OCI-LY7 (cell line): ENCODE measurements at regions not wholly inside any gene's neighbourhood (a gene's known extent, or its start where the extent isn't known, plus 50 kb on each side); places are given as distances from the start of the nearest gene placed in this dataset.

ENCODE experiments used
- BruUV-seq: library from RNA; stranded (reverse); fragments of 400-500 nt; replicated peaks from 2 replicates; lab custom pipeline; 2021; lab: Mats Ljungman, UMichigan
- CTCF ChIA-PET: fragments of 300-600 bp; sonication (Branson Sonifier 250); formaldehyde crosslinking; loops from one replicate; lab custom pipeline; 2022; ENCODE audit warnings: antibody characterized with exemption; ENCODE audit not compliant: unreplicated experiment; lab: Charles Lee
- POLR2A ChIA-PET: fragments of 300-600 bp; sonication (Branson Sonifier 250); formaldehyde crosslinking; loops from one replicate; lab custom pipeline; 2022; ENCODE audit warnings: antibody characterized with exemption; lab: Charles Lee
- DNase-seq: peaks from one replicate; pipeline ENCODE4 v3.0.0-alpha.2; 2015; ENCODE audit warnings: low spot score
- H2AFZ ChIP-seq: fragments of 200-600 bp; sonication (generic), shearing (Covaris generic); 2 replicates; pipeline ENCODE4 v1.6.1; 2014; ENCODE audit warnings: mild to moderate bottlenecking, antibody characterized with exemption, low read length, moderate library complexity
- H3K27ac ChIP-seq: fragments of 200-600 bp; sonication (generic); 2 replicates; pipeline ENCODE4 v1.5.1; 2014; ENCODE audit warnings: mixed run types, low read depth, mild to moderate bottlenecking, moderate library complexity, low read length, inconsistent platforms; ENCODE audit not compliant: poor library complexity, severe bottlenecking
- H3K36me3 ChIP-seq: fragments of 200-600 bp; sonication (generic); 2 replicates; pipeline ENCODE4 v1.6.1; 2014; ENCODE audit warnings: mild to moderate bottlenecking, antibody characterized with exemption, low read length, moderate library complexity, mixed read lengths; ENCODE audit not compliant: insufficient read depth
- H3K4me1 ChIP-seq: fragments of 200-600 bp; sonication (generic); 2 replicates; pipeline ENCODE4 v1.5.1; 2014; ENCODE audit warnings: mild to moderate bottlenecking, low read length; ENCODE audit not compliant: insufficient read depth, poor library complexity, severe bottlenecking
- H3K4me2 ChIP-seq: fragments of 200-600 bp; sonication (generic); 2 replicates; pipeline ENCODE4 v1.6.1; 2014; ENCODE audit warnings: mild to moderate bottlenecking, low read length
- H3K4me3 ChIP-seq: fragments of 200-600 bp; sonication (generic); 2 replicates; pipeline ENCODE4 v1.5.1; 2014; ENCODE audit warnings: mild to moderate bottlenecking, low read depth, low read length; ENCODE audit not compliant: poor library complexity, severe bottlenecking
- H3K79me2 ChIP-seq: fragments of 200-600 bp; sonication (generic); 2 replicates; pipeline ENCODE4 v1.6.1; 2016; ENCODE audit warnings: low read depth, mild to moderate bottlenecking, low read length, moderate library complexity, mixed read lengths; ENCODE audit not compliant: insufficient read depth
- H3K9me2 ChIP-seq: fragments of 200-600 bp; sonication (generic); 2 replicates; pipeline ENCODE4 v1.6.1; 2016; ENCODE audit warnings: mild to moderate bottlenecking, low read length, mixed read lengths; ENCODE audit not compliant: insufficient read depth
- H3K9me3 ChIP-seq: fragments of 200-600 bp; sonication (generic); 2 replicates; pipeline ENCODE4 v1.6.1; 2014; ENCODE audit warnings: mild to moderate bottlenecking, mixed run types, low read length, mixed read lengths
- H4K20me1 ChIP-seq: fragments of 200-600 bp; sonication (generic); 2 replicates; pipeline ENCODE4 v1.6.1; 2014; ENCODE audit warnings: mild to moderate bottlenecking, antibody characterized with exemption, low read length, moderate library complexity, mixed read lengths; ENCODE audit not compliant: insufficient read depth
- CTCF ChIP-seq: fragments of 200-600 bp; sonication (generic); conservative IDR thresholded peaks from 2 replicates; pipeline ENCODE4 v1.5.1; 2014; ENCODE audit warnings: mild to moderate bottlenecking, antibody characterized with exemption, low read length, moderate library complexity, mixed read lengths
- EZH2phosphoT487 ChIP-seq: fragments of 200-600 bp; sonication (generic); IDR thresholded peaks from 2 replicates; pipeline ENCODE4 v1.6.1; 2018; ENCODE audit warnings: low read depth, borderline replicate concordance, mild to moderate bottlenecking, mixed run types, antibody characterized with exemption, low read length, moderate library complexity, mixed read lengths
- intact Hi-C: fragments of 100-400 bp; cut with micrococcal nuclease; formaldehyde crosslinking; loops from one replicate; pipeline ENCODE4 v1.10.0; 2022; ENCODE audit not compliant: unreplicated experiment

GRCh38 chr3:74346896-74347295 is 267.6 kb downstream of the CNTN3 start:
- Histone ChIP-seq H3K4me1 (no peaks in the 10 kb centered on the region), H3K4me2 (no peak overlapping the region), H2AFZ (no peak overlapping the region), H3K9me2 (no peaks in the 10 kb centered on the region), H3K36me3 (no peaks in the 10 kb centered on the region), H3K27ac (no peak overlapping the region), H3K4me3 (no peak overlapping the region), H3K79me2 (no peaks in the 10 kb centered on the region), H4K20me1 (no peaks in the 10 kb centered on the region), H3K9me3 (no peaks in the 10 kb centered on the region)
- ChIA-PET CTCF (no interaction called here), POLR2A (no interaction called here)
- BruUV-seq, result no TSS peak
- intact Hi-C loops, result no loop called here
- DNase-seq, result no peak
- TF ChIP-seq CTCF (no peak), EZH2phosphoT487 (no peak)

- no peak for TF ChIP-seq EZH2phosphoT487
- Histone ChIP-seq H3K27ac (no peak overlapping the region), H3K9me2 (no peaks in the 10 kb centered on the region), H3K79me2 (no peaks in the 10 kb centered on the region), H4K20me1 (no peaks in the 10 kb centered on the region), H3K4me1 (no peaks in the 10 kb centered on the region), H3K36me3 (no peaks in the 10 kb centered on the region), H3K4me3 (no peak overlapping the region), H2AFZ (no peak overlapping the region), H3K9me3 (no peaks in the 10 kb centered on the region), H3K4me2 (no peak overlapping the region)
- POLR2A ChIA-PET, result interaction anchor here (0.5 kb wide), 1 partner anchor 567 kb away, joined by 4 read pairs; no protein-coding TSS in a partner anchor
- intact Hi-C loops, result no loop called here
- no peak for DNase-seq
- no TSS peak for BruUV-seq
- CTCF ChIA-PET, result no interaction called here
Measured at GRCh38 chr3:74345701-74346100, 268.8 kb downstream of the CNTN3 start.

- Histone ChIP-seq H3K27ac (no peak overlapping the region), H2AFZ (no peak overlapping the region), H3K4me1 (no peaks in the 10 kb centered on the region), H3K4me3 (no peak overlapping the region), H3K36me3 (no peaks in the 10 kb centered on the region), H3K4me2 (no peak overlapping the region), H3K79me2 (no peaks in the 10 kb centered on the region), H3K9me2 (no peaks in the 10 kb centered on the region), H4K20me1 (no peaks in the 10 kb centered on the region), H3K9me3 (no peaks in the 10 kb centered on the region)
- no peak for TF ChIP-seq CTCF
- TF ChIP-seq EZH2phosphoT487, result no peak
- POLR2A ChIA-PET, result no interaction called here
- CTCF ChIA-PET, result no interaction called here
- no peak for DNase-seq
- BruUV-seq, result no TSS peak
- intact Hi-C loops, result no loop called here
Measured at GRCh38 chr3:74344865-74345440, 269.5 kb downstream of the CNTN3 start.
